ENCODE measurements at regions not wholly inside any gene's neighbourhood (a gene's known extent, or its start where the extent isn't known, plus 50 kb on each side); places are given as distances from the start of the nearest gene placed in this dataset.

- H3K27ac ChIP-seq (ENCODE audit: low read depth, low read length) = no peak overlapping the region
- H3K79me2 ChIP-seq (ENCODE audit: control insufficient read depth, low read length) = no peaks in the 10 kb centered on the region
- H3K4me1 ChIP-seq (ENCODE audit: control insufficient read depth, low read length) = no peaks in the 10 kb centered on the region
- peaks cover 17% of the 10 kb centered on the region for H3K27me3 ChIP-seq (ENCODE audit: control insufficient read depth, low read length)
- TF ChIP-seq CTCF (IDR thresholded peaks at IDR 0.05; ENCODE audit: low read depth, low read length, poor library complexity, severe bottlenecking) (no peak), EZH2phosphoT487 (IDR thresholded peaks at IDR 0.05; ENCODE audit: borderline replicate concordance, low read length) (no peak)
- H3K36me3 ChIP-seq (ENCODE audit: control insufficient read depth, low read length) = no peaks in the 10 kb centered on the region
- no peaks in the 10 kb centered on the region; the same call in 1 of the 2 replicates for H3K9me3 ChIP-seq (ENCODE audit: control insufficient read depth, insufficient read depth, low read length)
- no peak overlapping the region for H3K4me2 ChIP-seq (ENCODE audit: low read length)
- no peaks in the 10 kb centered on the region for H3F3A ChIP-seq (ENCODE audit: control insufficient read depth, insufficient read depth)
- H3K4me3 ChIP-seq (ENCODE audit: low read length) = no peak overlapping the region
- no peaks in the 10 kb centered on the region for H3K9me2 ChIP-seq (replicated peaks; ENCODE audit: control insufficient read depth, low read length)
- H4K20me1 ChIP-seq (ENCODE audit: control insufficient read depth, insufficient read depth, low read depth, low read length) = no peaks in the 10 kb centered on the region
Measured at GRCh38 chr17:77534137-77534536, 393.4 kb downstream of the SEC14L1 start.

GRCh38 chr17:77535435-77535834 lies 394.7 kb downstream of the SEC14L1 start:
- TF ChIP-seq EZH2phosphoT487 (IDR thresholded peaks at IDR 0.05; ENCODE audit: borderline replicate concordance, low read length) (no peak), CTCF (IDR thresholded peaks at IDR 0.05; ENCODE audit: low read depth, low read length, poor library complexity, severe bottlenecking) (no peak)
- H3K9me2 ChIP-seq (replicated peaks; ENCODE audit: control insufficient read depth, low read length) = no peaks in the 10 kb centered on the region
- no peak overlapping the region for H3K4me2 ChIP-seq (ENCODE audit: low read length)
- H4K20me1 ChIP-seq (ENCODE audit: control insufficient read depth, insufficient read depth, low read depth, low read length) = no peaks in the 10 kb centered on the region
- no peaks in the 10 kb centered on the region for H3F3A ChIP-seq (ENCODE audit: control insufficient read depth, insufficient read depth)
- no peaks in the 10 kb centered on the region; the same call in 1 of the 2 replicates for H3K9me3 ChIP-seq (ENCODE audit: control insufficient read depth, insufficient read depth, low read length)
- H3K4me3 ChIP-seq (ENCODE audit: low read length) = no peak overlapping the region
- no peaks in the 10 kb centered on the region for H3K4me1 ChIP-seq (ENCODE audit: control insufficient read depth, low read length)
- H3K36me3 ChIP-seq (ENCODE audit: control insufficient read depth, low read length) = no peaks in the 10 kb centered on the region
- H3K27me3 ChIP-seq (ENCODE audit: control insufficient read depth, low read length) = peaks cover 18% of the 10 kb centered on the region
- no peaks in the 10 kb centered on the region for H3K79me2 ChIP-seq (ENCODE audit: control insufficient read depth, low read length)
- no peak overlapping the region for H3K27ac ChIP-seq (ENCODE audit: low read depth, low read length)

- H3K27me3 ChIP-seq (ENCODE audit: control insufficient read depth, low read length) = peaks cover 18% of the 10 kb centered on the region
- no peak overlapping the region for H3K4me2 ChIP-seq (ENCODE audit: low read length)
- no peak overlapping the region for H3K27ac ChIP-seq (ENCODE audit: low read depth, low read length)
- H3K4me3 ChIP-seq (ENCODE audit: low read length) = no peak overlapping the region
- H3K4me1 ChIP-seq (ENCODE audit: control insufficient read depth, low read length) = peaks cover 2% of the 10 kb centered on the region
- H3K9me3 ChIP-seq (ENCODE audit: control insufficient read depth, insufficient read depth, low read length) = no peaks in the 10 kb centered on the region; the same call in 1 of the 2 replicates
- H3K79me2 ChIP-seq (ENCODE audit: control insufficient read depth, low read length) = no peaks in the 10 kb centered on the region
- H4K20me1 ChIP-seq (ENCODE audit: control insufficient read depth, insufficient read depth, low read depth, low read length) = no peaks in the 10 kb centered on the region
- no peaks in the 10 kb centered on the region for H3F3A ChIP-seq (ENCODE audit: control insufficient read depth, insufficient read depth)
- TF ChIP-seq EZH2phosphoT487 (IDR thresholded peaks at IDR 0.05; ENCODE audit: borderline replicate concordance, low read length) (no peak), CTCF (IDR thresholded peaks at IDR 0.05; ENCODE audit: low read depth, low read length, poor library complexity, severe bottlenecking) (no peak)
- H3K9me2 ChIP-seq (replicated peaks; ENCODE audit: control insufficient read depth, low read length) = no peaks in the 10 kb centered on the region
- H3K36me3 ChIP-seq (ENCODE audit: control insufficient read depth, low read length) = no peaks in the 10 kb centered on the region
Measured at GRCh38 chr17:77535892-77536291, 395.1 kb downstream of the SEC14L1 start.
